HT-29 (cell line): ENCODE measurements at regions not wholly inside any gene's neighbourhood (a gene's known extent, or its start where the extent isn't known, plus 50 kb on each side); places are given as distances from the start of the nearest gene placed in this dataset.

Experiments used
- DNase-seq: peaks from one replicate; pipeline ENCODE4 v3.0.0-alpha.2; 2015; ENCODE audit warnings: low spot score

- no peak for DNase-seq
Observed at GRCh38 chrX:143800150-143800549, 79.6 kb upstream of the SPANXN2 start.

GRCh38 chrX:143788265-143788664 is 67.7 kb upstream of the SPANXN2 start:
- peak; percentile 67 for DNase-seq

- no peak for DNase-seq
Observed at GRCh38 chrX:143787341-143787740, 66.8 kb upstream of the SPANXN2 start.

GRCh38 chrX:143781103-143781502 is 60.6 kb upstream of the SPANXN2 start:
- no peak for DNase-seq
